Vagina (tissue), 2 donors: ENCODE measurements at regions not wholly inside any gene's neighbourhood (a gene's known extent, or its start where the extent isn't known, plus 50 kb on each side); places are given as distances from the start of the nearest gene placed in this dataset.

ENCODE experiments used
- DNase-seq, 2 donors: peaks; one replicate each; pipeline ENCODE4 v3.0.0-alpha.2; 2017; ENCODE audit errors: extremely low spot score in 2 of 2
- H3K27ac ChIP-seq: fragments of 200-600 bp; sonication (generic); one replicate; pipeline ENCODE4 v1.5.1; 2019
- H3K27me3 ChIP-seq: fragments of 200-600 bp; sonication (generic); one replicate; pipeline ENCODE4 v1.5.1; 2019
- H3K36me3 ChIP-seq, 2 donors: fragments of 200-600 bp; sonication (generic); one replicate each; pipeline ENCODE4 v1.5.1; 2017 to 2019
- H3K4me1 ChIP-seq: fragments of 200-600 bp; sonication (generic); one replicate; pipeline ENCODE4 v1.5.1; 2019
- H3K4me3 ChIP-seq, 2 donors: fragments of 200-600 bp; sonication (generic); 1 replicate in 1 of 2; 2 replicates in 1 of 2; pipeline ENCODE4 v1.5.1; 2016 to 2019
- H3K9me3 ChIP-seq: fragments of 200-600 bp; sonication (generic); one replicate; pipeline ENCODE4 v1.5.1; 2019
- POLR2A ChIP-seq, 2 donors: fragments of 450-650 bp; IDR thresholded peaks; one replicate each; pipeline ENCODE4 v1.6.1; 2017; ENCODE audit warnings: antibody characterized with exemption in 2 of 2, mild to moderate bottlenecking in 2 of 2, moderate library complexity in 2 of 2
- POLR2AphosphoS5 ChIP-seq, 2 donors: sonication (generic); formaldehyde crosslinking; IDR thresholded peaks; one replicate each; pipeline ENCODE4 v1.9.0; 2017; ENCODE audit warnings: antibody characterized with exemption in 2 of 2, mild to moderate bottlenecking in 2 of 2, low read depth in 1 of 2; ENCODE audit not compliant: insufficient read depth in 1 of 2
- intact Hi-C: fragments of 100-400 bp; cut with DNase I; formaldehyde crosslinking; loops from one replicate; pipeline ENCODE4 v1.15.1; 2023
- TF ChIP-seq, protein P1 (sequence below), 3 experiments: fragments of 450-650 bp in 2 of 3; fragments of 200-600 bp in 1 of 3; sonication (generic) in 1 of 3; IDR thresholded peaks; one replicate each; pipeline ENCODE4 v1.5.1; 2017 to 2019; ENCODE audit warnings: antibody characterized with exemption in 3 of 3, mild to moderate bottlenecking in 2 of 3, moderate library complexity in 2 of 3

DNA sequence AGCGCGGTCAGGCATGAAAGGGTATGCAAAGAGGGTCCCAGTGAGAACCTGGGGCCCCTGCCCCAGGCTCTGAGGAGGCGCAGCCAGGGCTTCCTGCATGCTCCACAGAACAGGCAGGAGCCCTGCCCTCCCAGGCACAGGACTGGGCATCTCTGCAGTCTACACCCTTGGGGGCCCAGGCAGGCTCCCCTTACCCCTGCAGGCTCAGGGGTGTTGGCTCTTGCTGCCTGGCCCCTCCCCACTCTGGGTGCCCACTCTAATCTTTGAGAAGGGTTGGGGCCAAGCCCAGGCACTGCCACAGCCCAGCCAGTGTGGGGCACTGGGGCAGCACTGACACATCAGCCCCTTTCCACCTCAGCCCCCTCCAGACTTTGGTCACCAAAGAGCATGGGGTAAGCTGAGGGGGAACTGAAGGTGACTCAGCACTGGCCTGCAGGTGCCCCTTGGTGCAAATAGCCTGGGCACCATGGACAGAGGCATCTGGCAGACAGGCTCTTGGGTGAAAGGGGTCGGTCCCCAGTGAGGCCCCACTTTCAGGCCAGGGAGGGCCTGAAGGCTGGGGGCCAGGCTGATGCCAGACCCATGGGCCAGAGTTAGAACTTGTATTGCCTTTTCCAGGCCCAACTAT is 73.4 kb downstream of the NPAP1 start:
- DNase-seq, result no peak
- intact Hi-C loops, result no loop called here
- Histone ChIP-seq H3K4me1 (no peaks in the 10 kb centered on the region), H3K4me3 (no peak overlapping the region), H3K27ac (no peak overlapping the region), H3K9me3 (no peaks in the 10 kb centered on the region), H3K27me3 (no peaks in the 10 kb centered on the region), H3K36me3 (no peaks in the 10 kb centered on the region)
- TF ChIP-seq, protein P1, sequence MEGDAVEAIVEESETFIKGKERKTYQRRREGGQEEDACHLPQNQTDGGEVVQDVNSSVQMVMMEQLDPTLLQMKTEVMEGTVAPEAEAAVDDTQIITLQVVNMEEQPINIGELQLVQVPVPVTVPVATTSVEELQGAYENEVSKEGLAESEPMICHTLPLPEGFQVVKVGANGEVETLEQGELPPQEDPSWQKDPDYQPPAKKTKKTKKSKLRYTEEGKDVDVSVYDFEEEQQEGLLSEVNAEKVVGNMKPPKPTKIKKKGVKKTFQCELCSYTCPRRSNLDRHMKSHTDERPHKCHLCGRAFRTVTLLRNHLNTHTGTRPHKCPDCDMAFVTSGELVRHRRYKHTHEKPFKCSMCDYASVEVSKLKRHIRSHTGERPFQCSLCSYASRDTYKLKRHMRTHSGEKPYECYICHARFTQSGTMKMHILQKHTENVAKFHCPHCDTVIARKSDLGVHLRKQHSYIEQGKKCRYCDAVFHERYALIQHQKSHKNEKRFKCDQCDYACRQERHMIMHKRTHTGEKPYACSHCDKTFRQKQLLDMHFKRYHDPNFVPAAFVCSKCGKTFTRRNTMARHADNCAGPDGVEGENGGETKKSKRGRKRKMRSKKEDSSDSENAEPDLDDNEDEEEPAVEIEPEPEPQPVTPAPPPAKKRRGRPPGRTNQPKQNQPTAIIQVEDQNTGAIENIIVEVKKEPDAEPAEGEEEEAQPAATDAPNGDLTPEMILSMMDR (IDR thresholded peaks at IDR 0.05), result no peak
- TF ChIP-seq POLR2AphosphoS5 (IDR thresholded peaks at IDR 0.05; ENCODE audit: insufficient read depth in 1 of 2, low read depth in 1 of 2) (no peak), POLR2A (IDR thresholded peaks at IDR 0.05) (no peak)

DNA sequence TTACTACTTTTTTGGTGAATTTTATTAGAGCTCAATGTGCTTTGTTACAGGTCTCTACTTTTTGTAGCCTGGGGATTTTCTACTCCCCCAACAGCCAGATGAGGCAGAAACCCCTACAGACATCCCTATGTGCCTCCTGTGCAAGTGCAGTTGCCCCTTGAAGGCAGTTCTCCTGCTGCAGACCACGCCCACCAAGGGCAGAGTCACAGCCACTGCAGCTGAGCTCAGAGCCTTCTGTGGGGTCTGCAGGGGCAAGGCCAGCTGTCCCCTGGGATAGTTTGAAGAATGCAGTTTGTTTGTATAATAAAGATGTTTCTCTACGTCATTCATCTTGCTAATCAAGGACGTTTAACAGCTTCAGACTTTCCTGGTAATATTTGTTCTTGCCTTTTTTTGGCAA is 76.8 kb downstream of the NPAP1 start:
- Histone ChIP-seq H3K9me3 (no peaks in the 10 kb centered on the region), H3K4me3 (no peak overlapping the region), H3K36me3 (no peaks in the 10 kb centered on the region), H3K4me1 (no peaks in the 10 kb centered on the region), H3K27me3 (no peaks in the 10 kb centered on the region), H3K27ac (no peak overlapping the region)
- DNase-seq, result no peak
- intact Hi-C loops, result no loop called here
- TF ChIP-seq POLR2AphosphoS5 (IDR thresholded peaks at IDR 0.05; ENCODE audit: insufficient read depth in 1 of 2, low read depth in 1 of 2) (no peak), POLR2A (IDR thresholded peaks at IDR 0.05) (no peak)
- TF ChIP-seq, protein P1 (IDR thresholded peaks at IDR 0.05), result no peak

DNA sequence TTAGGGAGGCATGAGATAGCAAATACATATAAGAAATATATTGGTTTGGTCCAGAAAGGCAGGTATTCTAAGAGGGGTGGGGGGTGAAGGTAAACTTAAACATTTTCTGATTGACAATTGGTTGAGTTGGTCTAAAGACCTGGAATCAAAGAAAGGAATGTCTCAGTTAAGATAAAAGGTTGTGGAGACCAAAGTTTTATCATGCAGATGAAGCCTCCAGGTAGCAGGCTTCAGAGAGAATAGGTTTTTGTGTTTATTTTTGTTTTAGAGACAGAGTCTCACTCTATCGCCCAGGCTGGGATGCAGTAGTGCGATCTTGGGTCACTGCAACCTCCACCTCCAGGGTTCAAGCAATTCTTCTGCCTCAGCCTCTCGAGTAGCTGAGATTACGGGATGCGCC is 80.5 kb downstream of the NPAP1 start:
- Histone ChIP-seq H3K27ac (no peak overlapping the region), H3K4me1 (no peaks in the 10 kb centered on the region), H3K36me3 (no peaks in the 10 kb centered on the region), H3K27me3 (no peaks in the 10 kb centered on the region), H3K9me3 (no peaks in the 10 kb centered on the region), H3K4me3 (no peak overlapping the region)
- DNase-seq, result no peak
- intact Hi-C loops, result no loop called here
- TF ChIP-seq, protein P1 (IDR thresholded peaks at IDR 0.05), result no peak
- no peak for TF ChIP-seq POLR2AphosphoS5 (IDR thresholded peaks at IDR 0.05; ENCODE audit: insufficient read depth in 1 of 2, low read depth in 1 of 2)
- TF ChIP-seq POLR2A (IDR thresholded peaks at IDR 0.05), result no peak

DNA sequence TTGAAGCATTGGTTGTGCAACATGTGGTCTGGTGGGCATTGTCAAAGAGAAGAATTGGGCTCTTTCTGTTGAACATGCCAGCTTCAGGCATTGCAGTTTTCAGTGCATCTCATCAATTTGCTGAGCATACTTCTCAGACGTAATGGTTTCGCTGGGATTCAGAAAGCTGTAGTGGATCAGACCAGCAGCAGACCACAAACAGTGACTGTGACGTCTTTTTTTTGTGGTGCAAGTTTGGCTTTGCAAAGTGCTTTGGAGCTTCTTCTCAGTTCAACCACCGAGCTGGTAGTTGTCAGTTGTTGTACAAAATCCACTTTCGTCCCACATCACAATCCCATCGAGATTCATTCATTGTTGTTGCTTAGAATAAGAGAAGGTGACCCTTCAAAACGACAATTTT is 84.5 kb downstream of the NPAP1 start:
- Histone ChIP-seq H3K27me3 (no peaks in the 10 kb centered on the region), H3K27ac (no peak overlapping the region), H3K4me3 (no peak overlapping the region), H3K36me3 (no peaks in the 10 kb centered on the region), H3K9me3 (no peaks in the 10 kb centered on the region), H3K4me1 (no peaks in the 10 kb centered on the region)
- TF ChIP-seq, protein P1 (IDR thresholded peaks at IDR 0.05), result no peak
- TF ChIP-seq POLR2A (IDR thresholded peaks at IDR 0.05) (no peak), POLR2AphosphoS5 (IDR thresholded peaks at IDR 0.05; ENCODE audit: insufficient read depth in 1 of 2, low read depth in 1 of 2) (no peak)
- intact Hi-C loops, result no loop called here
- no peak for DNase-seq

DNA sequence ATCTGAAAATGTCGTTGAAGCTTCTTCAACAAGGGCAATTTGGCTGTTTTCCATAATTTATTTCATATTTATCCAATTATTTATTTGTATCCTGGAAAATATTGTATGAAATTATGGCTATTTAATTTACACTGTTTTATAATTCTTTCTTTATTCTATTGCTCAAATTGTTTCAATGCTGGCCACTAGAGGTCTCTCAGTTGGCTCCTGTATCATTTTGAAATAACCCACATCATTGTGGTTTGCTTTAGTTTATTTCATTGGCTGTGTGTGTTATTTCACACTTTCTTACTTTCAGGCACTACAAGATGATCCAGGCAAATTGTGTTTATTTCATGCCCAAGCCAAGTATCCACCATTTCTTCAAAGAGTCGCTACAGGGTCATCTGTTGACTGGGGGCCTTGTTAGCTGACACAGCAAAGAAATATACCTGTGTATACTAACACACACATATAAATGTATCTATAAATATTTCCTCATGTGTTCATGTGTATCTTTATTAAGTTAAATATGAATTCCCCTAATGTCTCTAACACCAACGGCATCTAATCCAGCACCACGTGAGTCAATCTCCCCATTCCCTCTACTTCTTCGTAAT is 86.2 kb downstream of the NPAP1 start:
- Histone ChIP-seq H3K9me3 (no peaks in the 10 kb centered on the region), H3K27ac (no peak overlapping the region), H3K27me3 (no peaks in the 10 kb centered on the region), H3K4me1 (no peaks in the 10 kb centered on the region), H3K36me3 (no peaks in the 10 kb centered on the region), H3K4me3 (no peak overlapping the region)
- no peak for DNase-seq
- TF ChIP-seq POLR2AphosphoS5 (IDR thresholded peaks at IDR 0.05; ENCODE audit: insufficient read depth in 1 of 2, low read depth in 1 of 2) (no peak), POLR2A (IDR thresholded peaks at IDR 0.05) (no peak)
- TF ChIP-seq, protein P1 (IDR thresholded peaks at IDR 0.05), result no peak
- intact Hi-C loops, result no loop called here
